ENCODE measurements at regions not wholly inside any gene's neighbourhood (a gene's known extent, or its start where the extent isn't known, plus 50 kb on each side); places are given as distances from the start of the nearest gene placed in this dataset.
"Not testable (repeated sequence)": the region's sequence is repeated elsewhere in the genome, so short reads cannot be mapped to it uniquely, and the experiment has no call there.

- Histone ChIP-seq H3K9me2 (ENCODE audit: low read depth, low read length) (no peaks in the 10 kb centered on the region; the same call in 1 of the 2 replicates), H3F3A (ENCODE audit: insufficient read depth, low read length) (no peaks in the 10 kb centered on the region), H3K9me3 (ENCODE audit: low read length) (no peaks in the 10 kb centered on the region), H3K27ac (ENCODE audit: low read depth, low read length, poor library complexity, severe bottlenecking) (no peak overlapping the region), H3K4me3 (ENCODE audit: low read depth, low read length, poor library complexity, severe bottlenecking) (no peak overlapping the region), H3K79me2 (ENCODE audit: insufficient read depth, low read length) (no peaks in the 10 kb centered on the region), H3K9ac (ENCODE audit: low read length) (no peak overlapping the region), H4K20me1 (ENCODE audit: insufficient read depth, low read length) (no peaks in the 10 kb centered on the region), H3K27me3 (ENCODE audit: insufficient read depth, low read length) (no peaks in the 10 kb centered on the region), H3K4me2 (ENCODE audit: low read length) (no peak overlapping the region), H3K36me3 (ENCODE audit: insufficient read depth, low read length) (no peaks in the 10 kb centered on the region), H2AFZ (ENCODE audit: low read length) (no peak overlapping the region), H3K4me1 (ENCODE audit: insufficient read depth, low read length, severe bottlenecking) (no peaks in the 10 kb centered on the region)
- TF ChIP-seq CTCF (IDR thresholded peaks at IDR 0.05; ENCODE audit: low read length) (no peak), EZH2 (IDR thresholded peaks at IDR 0.05; ENCODE audit: borderline replicate concordance, low read length) (no peak)
Measured at GRCh38 chr3:94402126-94402525, 339.3 kb downstream of the NSUN3 start.

- Histone ChIP-seq H2AFZ (ENCODE audit: low read length) (no peak overlapping the region), H4K20me1 (ENCODE audit: insufficient read depth, low read length) (no peaks in the 10 kb centered on the region), H3K27me3 (ENCODE audit: insufficient read depth, low read length) (no peaks in the 10 kb centered on the region), H3K4me2 (ENCODE audit: low read length) (no peak overlapping the region), H3K36me3 (ENCODE audit: insufficient read depth, low read length) (no peaks in the 10 kb centered on the region), H3K4me1 (ENCODE audit: insufficient read depth, low read length, severe bottlenecking) (no peaks in the 10 kb centered on the region), H3K79me2 (ENCODE audit: insufficient read depth, low read length) (no peaks in the 10 kb centered on the region), H3K9ac (ENCODE audit: low read length) (no peak overlapping the region), H3F3A (ENCODE audit: insufficient read depth, low read length) (no peaks in the 10 kb centered on the region), H3K9me3 (ENCODE audit: low read length) (no peaks in the 10 kb centered on the region), H3K4me3 (ENCODE audit: low read depth, low read length, poor library complexity, severe bottlenecking) (no peak overlapping the region), H3K9me2 (ENCODE audit: low read depth, low read length) (no peaks in the 10 kb centered on the region), H3K27ac (ENCODE audit: low read depth, low read length, poor library complexity, severe bottlenecking) (no peak overlapping the region)
- TF ChIP-seq CTCF (IDR thresholded peaks at IDR 0.05; ENCODE audit: low read length), result no peak
- TF ChIP-seq EZH2 (IDR thresholded peaks at IDR 0.05; ENCODE audit: borderline replicate concordance, low read length), result no peak
Measured at GRCh38 chr3:94405258-94406035, 342.6 kb downstream of the NSUN3 start.

DNA sequence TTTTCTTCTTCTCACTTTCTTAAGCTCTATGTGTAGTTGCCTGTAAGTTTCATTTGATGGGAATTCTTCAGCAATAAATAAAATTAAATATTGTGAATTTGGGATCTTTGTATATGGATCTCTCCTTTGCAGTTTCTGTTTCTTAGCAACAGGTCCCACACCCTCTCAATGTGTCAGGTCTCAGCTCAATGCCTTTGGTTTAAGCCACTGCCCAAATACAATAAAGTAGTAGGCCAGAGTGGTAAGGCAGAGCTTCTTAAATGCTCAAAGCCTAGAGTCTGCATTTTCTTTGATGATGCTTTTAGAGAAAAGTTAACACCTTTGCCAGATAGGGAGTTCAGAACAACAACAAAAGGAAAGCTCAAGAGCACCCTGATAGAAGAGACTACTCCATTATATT is 343.7 kb downstream of the NSUN3 start:
- no peaks in the 10 kb centered on the region for H4K20me1 ChIP-seq (ENCODE audit: insufficient read depth, low read length)
- H3K4me2 ChIP-seq (ENCODE audit: low read length), result no peak overlapping the region
- no peaks in the 10 kb centered on the region for H3K27me3 ChIP-seq (ENCODE audit: insufficient read depth, low read length)
- no peak for TF ChIP-seq CTCF (IDR thresholded peaks at IDR 0.05; ENCODE audit: low read length)
- TF ChIP-seq EZH2 (IDR thresholded peaks at IDR 0.05; ENCODE audit: borderline replicate concordance, low read length), result no peak
- H3F3A ChIP-seq (ENCODE audit: insufficient read depth, low read length), result no peaks in the 10 kb centered on the region
- no peaks in the 10 kb centered on the region for H3K4me1 ChIP-seq (ENCODE audit: insufficient read depth, low read length, severe bottlenecking)
- H3K9me2 ChIP-seq (ENCODE audit: low read depth, low read length), result no peaks in the 10 kb centered on the region
- no peak overlapping the region for H2AFZ ChIP-seq (ENCODE audit: low read length)
- H3K9me3 ChIP-seq (ENCODE audit: low read length), result no peaks in the 10 kb centered on the region
- H3K9ac ChIP-seq (ENCODE audit: low read length), result no peak overlapping the region
- H3K4me3 ChIP-seq (ENCODE audit: low read depth, low read length, poor library complexity, severe bottlenecking), result no peak overlapping the region
- no peaks in the 10 kb centered on the region for H3K36me3 ChIP-seq (ENCODE audit: insufficient read depth, low read length)
- no peaks in the 10 kb centered on the region for H3K79me2 ChIP-seq (ENCODE audit: insufficient read depth, low read length)
- no peak overlapping the region for H3K27ac ChIP-seq (ENCODE audit: low read depth, low read length, poor library complexity, severe bottlenecking)

DNA sequence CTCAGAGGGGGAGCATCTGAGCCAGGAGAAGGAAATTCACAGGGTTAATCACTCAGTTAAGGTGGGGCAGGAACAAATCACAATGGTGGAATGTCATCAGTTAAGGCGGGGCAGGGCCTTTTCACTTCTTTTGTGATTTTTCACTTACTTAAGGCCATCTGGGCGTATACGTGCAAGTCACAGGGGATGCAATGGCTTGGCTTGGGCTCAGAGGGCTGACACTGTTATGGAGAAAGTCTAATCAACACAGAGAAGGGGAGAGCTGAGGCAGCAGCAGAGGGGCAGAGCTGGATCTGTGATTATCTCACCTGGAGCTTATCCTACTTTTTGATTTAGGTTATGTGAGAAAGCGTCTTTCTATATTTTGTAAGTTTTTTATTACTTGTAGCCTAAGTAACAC is 350.1 kb downstream of the NSUN3 start:
- not testable (repeated sequence) for H3K27me3 ChIP-seq (ENCODE audit: insufficient read depth, low read length); H3K9me3 ChIP-seq (ENCODE audit: low read length); H3K79me2 ChIP-seq (ENCODE audit: insufficient read depth, low read length); H3K36me3 ChIP-seq (ENCODE audit: insufficient read depth, low read length); H4K20me1 ChIP-seq (ENCODE audit: insufficient read depth, low read length); H3K9ac ChIP-seq (ENCODE audit: low read length); H3K27ac ChIP-seq (ENCODE audit: low read depth, low read length, poor library complexity, severe bottlenecking); H2AFZ ChIP-seq (ENCODE audit: low read length); H3K4me2 ChIP-seq (ENCODE audit: low read length); H3K9me2 ChIP-seq (ENCODE audit: low read depth, low read length); H3K4me1 ChIP-seq (ENCODE audit: insufficient read depth, low read length, severe bottlenecking); H3K4me3 ChIP-seq (ENCODE audit: low read depth, low read length, poor library complexity, severe bottlenecking); H3F3A ChIP-seq (ENCODE audit: insufficient read depth, low read length)
